ENCODE measurements at regions not wholly inside any gene's neighbourhood (a gene's known extent, or its start where the extent isn't known, plus 50 kb on each side); places are given as distances from the start of the nearest gene placed in this dataset.

DNA sequence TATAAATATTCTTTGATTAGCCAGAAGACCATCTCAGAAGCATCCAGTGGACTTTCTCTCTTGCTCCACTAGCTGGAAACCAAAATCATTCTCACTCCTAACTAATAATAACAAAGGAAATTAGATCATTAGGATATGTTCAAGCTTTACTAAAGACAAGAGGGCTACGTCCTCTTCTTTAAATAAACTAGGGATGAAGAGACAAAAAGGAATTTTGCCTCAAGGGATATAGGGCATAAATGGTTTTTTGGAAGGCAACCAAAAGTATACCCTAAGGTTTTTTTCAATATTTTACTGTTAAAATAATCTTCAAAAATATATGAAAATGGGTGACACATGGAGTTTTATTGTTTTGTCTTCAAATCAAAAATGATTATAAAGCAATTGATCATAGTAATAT is 745.8 kb downstream of the MRPL39 start:
- TF ChIP-seq EZH2 (IDR thresholded peaks at IDR 0.05; ENCODE audit: borderline replicate concordance, low read depth, low read length, severe bottlenecking): no peak
- no peak for TF ChIP-seq CTCF (IDR thresholded peaks at IDR 0.05; ENCODE audit: extremely low read depth in 1 of 2, insufficient read depth in 1 of 2, low read depth in 1 of 2, low read length in 2 of 2)
- no peak for TF ChIP-seq POLR2A (IDR thresholded peaks at IDR 0.05; ENCODE audit: low read depth, low read length)
- no peak for TF ChIP-seq JUN (IDR thresholded peaks at IDR 0.05; ENCODE audit: borderline replicate concordance, insufficient read depth, insufficient read length, low read depth)
- no peak for TF ChIP-seq GATA2 (IDR thresholded peaks at IDR 0.05; ENCODE audit: insufficient read depth, insufficient read length, low read depth, low read length)
- no peak for TF ChIP-seq POLR2AphosphoS5 (IDR thresholded peaks at IDR 0.05; ENCODE audit: insufficient read depth, low read depth, low read length)
- no peak for TF ChIP-seq MYC (IDR thresholded peaks at IDR 0.05; ENCODE audit: low read depth, low read length)

Measured in endothelial cell of umbilical vein (primary cell).